ENCODE measurements at regions not wholly inside any gene's neighbourhood (a gene's known extent, or its start where the extent isn't known, plus 50 kb on each side); places are given as distances from the start of the nearest gene placed in this dataset.

GRCh38 chrX:115989686-115990085, 180.9 kb upstream of the AGTR2 start:
- no peak for TF ChIP-seq L3MBTL2 (conservative IDR thresholded peaks at IDR 0.05)
- no peak for TF ChIP-seq ZNF384 (IDR thresholded peaks at IDR 0.05)
- CTCF ChIA-PET, result no interaction called here
- POLR2A ChIA-PET, result no interaction called here
- DNase-seq (ENCODE audit: extremely low spot score), result no peak

- no peak for DNase-seq (ENCODE audit: extremely low spot score)
- ChIA-PET POLR2A (no interaction called here), CTCF (no interaction called here)
Observed at GRCh38 chrX:116009346-116009745, 161.2 kb upstream of the AGTR2 start.

GRCh38 chrX:116009861-116010710, 160.5 kb upstream of the AGTR2 start:
- no peak for DNase-seq (ENCODE audit: extremely low spot score)
- TF ChIP-seq L3MBTL2 (conservative IDR thresholded peaks at IDR 0.05), result no peak
- TF ChIP-seq ZNF384 (IDR thresholded peaks at IDR 0.05), result no peak
- no peak for TF ChIP-seq FOXM1 (IDR thresholded peaks at IDR 0.05; ENCODE audit: borderline replicate concordance)
- no peak for TF ChIP-seq SUZ12 (IDR thresholded peaks at IDR 0.05)
- no peak for TF ChIP-seq FOXA1 (IDR thresholded peaks at IDR 0.05)
- no peak for TF ChIP-seq ARNT (IDR thresholded peaks at IDR 0.05)
- no peak for TF ChIP-seq NFRKB (IDR thresholded peaks at IDR 0.05)
- ChIA-PET CTCF (no interaction called here), POLR2A (no interaction called here)

More at GRCh38 chrX:116009346-116009745, 161.2 kb upstream of the AGTR2 start:
- TF ChIP-seq NFRKB (IDR thresholded peaks at IDR 0.05) (no peak), ZNF384 (IDR thresholded peaks at IDR 0.05) (no peak)

- DNase-seq (ENCODE audit: extremely low spot score), result no peak
- TF ChIP-seq LEF1 (IDR thresholded peaks at IDR 0.05; ENCODE audit: borderline replicate concordance) (no peak), ARNT (IDR thresholded peaks at IDR 0.05) (no peak), TARDBP (IDR thresholded peaks at IDR 0.05) (no peak), FOXK2 (IDR thresholded peaks at IDR 0.05) (no peak), BHLHE40 (IDR thresholded peaks at IDR 0.05; ENCODE audit: borderline replicate concordance) (no peak), SP1 (IDR thresholded peaks at IDR 0.05) (no peak), HDGF (IDR thresholded peaks at IDR 0.05; ENCODE audit: borderline replicate concordance) (no peak), FOXA1 (IDR thresholded peaks at IDR 0.05) (no peak), L3MBTL2 (conservative IDR thresholded peaks at IDR 0.05) (no peak), FOXM1 (IDR thresholded peaks at IDR 0.05; ENCODE audit: borderline replicate concordance) (no peak), PKNOX1 (IDR thresholded peaks at IDR 0.05) (no peak), CTBP1 (IDR thresholded peaks at IDR 0.05; ENCODE audit: borderline replicate concordance) (no peak)
- ChIA-PET POLR2A (no interaction called here), CTCF (no interaction called here)
Observed at GRCh38 chrX:116010939-116011338, 159.6 kb upstream of the AGTR2 start.

GRCh38 chrX:116031331-116031730, 139.2 kb upstream of the AGTR2 start:
- ChIA-PET CTCF (no interaction called here), POLR2A (no interaction called here)
- TF ChIP-seq SP1 (IDR thresholded peaks at IDR 0.05) (no peak), FOXA1 (IDR thresholded peaks at IDR 0.05) (no peak), NFRKB (IDR thresholded peaks at IDR 0.05) (no peak), TARDBP (IDR thresholded peaks at IDR 0.05) (no peak)
- DNase-seq (ENCODE audit: extremely low spot score), result no peak
